Pons (tissue), 1 donor: ENCODE measurements at regions not wholly inside any gene's neighbourhood (a gene's known extent, or its start where the extent isn't known, plus 50 kb on each side); places are given as distances from the start of the nearest gene placed in this dataset.
A peak's percentile ranks its signal among the peaks of the same experiment; 100 is the strongest.
"Not testable (repeated sequence)": the region's sequence is repeated elsewhere in the genome, so short reads cannot be mapped to it uniquely, and the experiment has no call there.

Experiments
- DNase-seq: peaks from one replicate; pipeline ENCODE4 v3.0.0-alpha.2; 2016; ENCODE audit warnings: low spot score

DNA sequence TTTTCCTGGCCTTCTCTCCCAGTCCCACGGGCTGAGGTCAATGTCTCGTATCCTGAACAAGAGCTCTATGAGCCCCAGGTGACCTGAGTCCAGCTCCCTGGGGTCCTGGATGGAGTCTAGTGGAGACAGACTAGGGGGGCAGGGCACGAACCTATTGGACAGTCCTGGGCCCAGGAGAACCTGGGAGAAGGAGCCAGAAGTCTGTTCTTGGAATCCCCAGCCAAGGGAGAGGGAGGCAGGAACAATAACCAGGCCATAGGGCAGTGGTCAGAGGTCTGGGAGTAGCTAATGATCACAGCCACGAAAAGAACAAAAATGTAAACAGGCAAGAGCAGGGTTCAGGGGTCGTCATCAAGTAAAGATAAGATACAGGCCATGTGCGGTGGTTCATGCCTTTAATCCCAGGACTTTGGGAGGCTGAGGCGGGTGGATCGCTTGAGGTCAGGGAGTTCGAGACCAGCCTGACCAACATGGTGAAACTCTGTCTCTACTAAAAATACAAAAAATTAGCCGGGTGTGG, 60.8 kb downstream of the COPRS start:
- no peak for DNase-seq

DNA sequence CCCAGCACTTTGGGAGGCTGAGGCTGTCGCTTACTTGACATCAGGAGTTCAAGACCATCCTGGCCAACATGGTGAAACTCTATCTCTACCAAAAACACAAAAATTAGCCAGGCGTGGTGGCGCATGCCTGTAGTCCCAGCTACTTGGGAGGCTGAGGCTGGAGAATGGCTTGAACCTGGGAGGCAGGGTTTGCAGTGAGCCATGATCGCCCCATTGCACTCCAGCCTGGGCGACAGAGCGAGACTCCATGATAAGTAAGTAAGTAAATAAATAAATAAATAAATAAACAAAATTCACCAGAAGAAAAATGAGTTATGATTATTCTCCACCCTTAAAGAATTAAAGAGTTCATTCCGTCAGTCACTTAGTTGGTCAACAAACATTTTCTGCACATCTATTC, 63.1 kb downstream of the COPRS start:
- not testable (repeated sequence) for DNase-seq

DNA sequence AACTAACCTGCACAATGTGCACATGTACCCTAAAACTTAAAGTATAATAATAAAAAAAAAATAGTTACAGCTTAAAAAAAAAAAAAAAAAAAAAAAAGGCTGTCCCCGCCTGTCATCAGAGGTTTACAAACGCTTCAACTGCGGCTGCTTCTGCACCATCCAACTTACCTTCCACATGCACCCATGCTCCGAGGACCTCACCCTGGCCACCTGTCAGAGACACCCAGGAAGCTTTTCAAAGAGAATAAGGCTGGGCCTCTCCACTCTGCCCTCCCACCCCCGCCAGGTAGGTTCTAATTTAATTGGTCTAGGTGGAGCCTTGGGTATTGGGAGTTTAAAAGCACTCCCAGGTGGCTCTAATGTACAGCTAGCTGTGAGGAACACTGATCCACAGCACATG, 64.9 kb downstream of the COPRS start:
- DNase-seq: no peak

DNA sequence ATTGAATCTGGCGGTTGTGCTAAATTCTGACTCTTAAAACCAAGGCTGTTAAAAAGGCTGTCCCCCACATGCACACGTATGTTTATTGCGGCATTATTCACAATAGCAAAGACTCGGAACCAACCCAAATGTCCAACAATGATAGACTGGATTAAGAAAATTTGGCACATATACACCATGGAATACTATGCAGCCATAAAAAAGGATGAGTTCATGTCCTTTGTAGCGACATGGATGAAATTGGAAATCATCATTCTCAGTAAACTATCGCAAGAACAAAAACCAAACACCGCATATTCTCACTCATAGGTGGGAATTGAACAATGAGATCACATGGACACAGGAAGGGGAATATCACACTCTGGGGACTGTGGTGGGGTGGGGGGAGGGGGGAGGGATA, 65.4 kb downstream of the COPRS start:
- not testable (repeated sequence) for DNase-seq

DNA sequence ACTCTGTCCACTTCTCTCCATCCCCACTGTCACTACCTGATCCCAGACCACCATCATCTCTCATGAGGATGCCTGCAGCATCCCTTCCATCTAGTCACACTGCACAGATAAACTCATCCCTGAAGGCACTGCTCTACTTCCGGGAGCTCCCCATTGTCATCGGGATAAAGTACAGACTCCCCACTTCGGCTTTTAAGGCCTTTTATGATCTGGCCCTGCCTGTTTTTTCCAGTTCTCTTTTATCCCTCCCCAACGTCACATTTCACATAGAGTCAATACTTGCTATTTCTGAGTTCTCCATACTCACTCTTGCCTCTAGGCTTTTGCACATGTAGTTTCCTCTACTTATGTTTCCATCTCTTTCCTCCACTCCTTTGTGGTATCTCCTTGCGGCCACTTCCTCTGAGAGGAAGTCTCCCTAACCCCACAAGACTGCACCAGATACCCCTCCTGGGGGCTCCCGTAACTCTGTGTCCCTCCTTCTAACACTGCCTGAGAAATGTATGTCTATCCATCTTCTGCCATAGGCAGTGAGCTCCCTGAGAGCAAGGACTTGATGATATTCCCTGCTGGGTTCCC, 66.9 kb downstream of the COPRS start:
- DNase-seq: no peak

DNA sequence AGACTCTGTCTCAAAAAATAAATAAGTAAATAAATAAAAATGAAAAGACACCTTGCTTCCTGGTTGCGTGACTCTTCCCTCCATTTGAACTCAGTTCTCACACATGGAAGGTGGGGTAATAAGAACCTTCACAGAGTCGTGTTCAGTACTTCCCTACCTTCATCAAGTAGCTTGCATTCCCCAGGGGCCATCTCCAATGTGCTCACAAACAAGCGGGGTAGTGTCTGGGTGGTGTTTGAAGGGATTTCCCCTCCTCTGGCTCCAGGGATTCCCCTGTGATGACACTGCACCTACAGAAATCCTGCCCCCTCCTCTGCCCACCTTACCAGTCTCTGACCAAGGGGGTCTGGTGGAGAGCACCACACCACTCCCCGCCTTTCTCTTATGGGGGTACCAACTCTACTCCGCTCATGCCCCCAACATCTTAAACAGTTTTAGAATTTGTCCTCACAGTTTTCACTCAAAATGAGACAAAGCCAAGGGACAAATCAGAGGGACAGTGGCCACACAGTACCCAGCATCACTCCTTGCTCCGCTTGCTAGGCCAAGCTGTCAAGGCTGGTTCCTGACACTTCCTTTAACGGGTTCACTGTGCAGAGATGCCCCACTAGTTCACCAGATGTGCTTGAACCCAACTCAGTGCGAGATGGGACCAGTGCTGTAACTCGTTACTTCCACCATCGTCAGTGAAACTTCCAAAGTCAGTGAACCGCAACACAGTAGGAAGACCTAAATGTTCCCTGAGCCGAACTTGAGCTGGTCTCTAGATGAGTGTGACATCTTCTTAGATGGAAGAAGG, 69.1 kb downstream of the COPRS start:
- no peak for DNase-seq

DNA sequence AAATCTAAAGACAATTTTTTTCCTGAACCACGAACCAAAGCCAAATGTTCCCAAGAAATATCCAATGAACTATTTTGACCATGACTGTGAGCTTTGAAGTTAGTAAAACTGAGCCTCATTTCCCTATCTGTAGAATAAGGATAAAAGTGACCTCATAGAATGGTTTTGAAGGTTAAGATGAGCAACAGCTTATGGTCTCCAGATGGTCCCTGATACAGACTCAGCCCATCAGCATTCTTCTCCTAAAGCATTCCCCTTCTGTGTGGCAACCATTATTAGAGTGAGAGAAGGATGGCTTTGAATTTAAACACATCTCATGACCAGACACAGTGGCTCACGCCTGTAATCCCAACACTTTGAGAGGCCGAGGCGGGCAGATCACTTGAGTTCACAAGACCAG, 70.1 kb downstream of the COPRS start:
- no peak for DNase-seq

DNA sequence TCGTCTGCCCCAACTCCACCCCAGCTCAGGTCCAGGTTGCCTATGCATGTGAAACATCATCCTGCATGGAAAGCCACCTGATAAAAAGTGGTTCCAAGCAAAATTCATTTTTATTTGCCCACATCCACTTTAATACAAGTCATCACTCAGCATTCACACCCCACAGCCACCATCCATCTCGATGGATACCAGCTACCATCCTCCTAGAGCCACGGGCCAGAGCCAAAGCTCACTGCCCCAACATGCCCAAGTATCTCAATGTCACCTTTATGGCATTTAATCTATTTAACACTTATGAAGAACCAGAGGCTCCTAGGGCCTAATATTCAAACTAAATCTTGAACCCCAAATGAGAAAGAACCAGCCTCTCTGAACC, 70.5 kb downstream of the COPRS start:
- no peak for DNase-seq

DNA sequence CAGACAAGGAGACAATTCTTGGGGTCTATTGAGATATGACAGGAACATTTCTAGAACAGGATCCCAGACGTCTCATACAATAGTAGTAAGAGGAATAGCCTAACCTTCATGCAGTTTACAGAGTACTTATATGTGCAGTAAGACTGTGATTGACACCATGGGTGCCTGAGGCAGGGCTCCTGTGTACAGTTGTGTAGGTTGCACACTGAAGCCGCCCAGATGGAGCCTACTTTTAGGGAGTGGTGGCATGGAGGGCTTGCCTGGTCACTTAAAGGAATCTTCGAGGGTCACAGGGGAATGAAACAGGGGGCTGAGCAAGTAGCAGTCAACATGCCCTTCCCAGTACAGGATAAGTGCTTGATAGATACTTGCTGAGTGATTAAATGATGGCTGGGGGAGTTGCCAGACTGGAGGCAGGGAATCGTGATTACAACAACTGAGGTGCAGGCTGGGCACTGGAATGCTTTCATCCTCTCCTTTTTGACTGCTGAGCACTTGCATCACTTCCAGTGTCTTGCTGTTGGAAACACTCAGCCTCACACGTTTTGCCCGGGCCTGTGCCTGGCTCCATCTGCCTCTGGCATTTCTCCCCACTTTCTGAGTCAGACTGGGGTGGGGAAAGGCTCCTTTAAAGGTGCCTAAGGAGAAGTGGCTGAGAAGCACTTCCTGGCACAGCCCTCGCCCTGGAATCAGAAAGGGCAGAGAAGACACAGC, 71.0 kb downstream of the COPRS start:
- DNase-seq: peak; percentile 1

DNA sequence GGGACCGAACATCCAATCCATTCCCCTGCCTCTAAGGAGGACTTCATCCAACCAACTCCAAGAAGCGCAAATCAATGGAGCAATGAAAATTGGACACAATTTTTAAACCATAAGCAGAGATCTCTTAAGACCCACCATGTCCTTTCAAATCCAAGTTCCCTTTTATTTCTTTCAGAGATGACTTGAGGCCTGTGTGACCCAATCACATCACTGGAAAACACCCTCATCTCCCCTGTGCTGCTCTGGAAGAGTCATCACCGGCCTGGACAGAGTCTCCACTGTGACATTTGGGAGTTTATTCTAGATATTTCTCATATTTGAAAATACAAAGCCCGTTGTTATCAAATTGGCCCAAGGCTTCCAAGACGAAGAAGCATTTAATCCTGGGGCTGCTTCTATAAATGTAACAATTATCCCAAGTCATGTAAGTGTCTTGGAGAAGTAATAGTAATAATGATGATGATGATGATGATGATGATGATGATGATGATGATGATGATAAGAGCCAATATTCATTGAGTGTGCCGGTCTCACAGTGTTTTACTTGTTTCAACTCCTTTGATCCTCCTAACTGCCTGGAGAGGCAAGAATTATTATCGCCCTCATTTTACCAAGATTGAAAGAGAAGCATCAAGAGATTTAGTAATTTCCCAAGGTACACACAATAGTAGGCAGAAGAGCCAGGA, 72.1 kb downstream of the COPRS start:
- DNase-seq: no peak

DNA sequence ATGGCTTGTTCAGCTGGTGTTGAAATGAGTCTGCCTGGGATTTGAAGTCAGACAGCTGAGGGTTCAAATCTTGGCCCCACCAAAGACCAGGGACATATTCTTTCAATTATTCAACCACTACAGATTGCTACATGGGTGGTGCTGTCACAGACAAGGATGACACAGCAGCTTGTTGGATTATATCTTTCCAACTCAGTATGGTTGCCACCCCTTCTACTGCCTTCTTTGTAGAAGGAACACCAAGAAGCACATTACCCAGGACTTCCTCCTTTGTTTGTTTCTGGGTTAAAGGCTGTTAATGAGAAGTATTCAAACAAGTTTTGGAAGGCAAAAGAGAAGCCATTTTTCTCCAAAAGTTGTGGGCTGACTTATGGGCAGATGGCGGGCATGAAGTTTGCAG, 78.6 kb downstream of the COPRS start:
- no peak for DNase-seq

DNA sequence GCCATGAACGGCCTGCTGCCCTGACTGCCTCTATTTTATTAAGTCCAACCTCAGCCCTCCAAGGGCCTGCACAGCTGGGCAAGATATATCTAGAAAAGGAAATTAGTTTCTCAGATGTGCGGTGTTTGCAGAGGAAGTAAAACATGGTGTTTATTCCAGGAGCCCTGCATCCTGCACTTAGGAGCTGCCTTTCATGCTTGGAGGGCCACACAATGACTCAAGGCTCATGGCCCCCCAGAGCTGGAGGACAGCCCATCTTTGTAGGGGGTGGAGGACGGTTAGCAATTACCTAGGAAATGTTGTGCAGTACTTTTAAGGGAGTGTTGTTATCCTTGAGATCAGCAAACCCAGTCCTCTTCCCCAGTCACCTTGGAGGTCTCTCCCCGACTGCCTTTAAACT, 80.5 kb downstream of the COPRS start:
- no peak for DNase-seq

DNA sequence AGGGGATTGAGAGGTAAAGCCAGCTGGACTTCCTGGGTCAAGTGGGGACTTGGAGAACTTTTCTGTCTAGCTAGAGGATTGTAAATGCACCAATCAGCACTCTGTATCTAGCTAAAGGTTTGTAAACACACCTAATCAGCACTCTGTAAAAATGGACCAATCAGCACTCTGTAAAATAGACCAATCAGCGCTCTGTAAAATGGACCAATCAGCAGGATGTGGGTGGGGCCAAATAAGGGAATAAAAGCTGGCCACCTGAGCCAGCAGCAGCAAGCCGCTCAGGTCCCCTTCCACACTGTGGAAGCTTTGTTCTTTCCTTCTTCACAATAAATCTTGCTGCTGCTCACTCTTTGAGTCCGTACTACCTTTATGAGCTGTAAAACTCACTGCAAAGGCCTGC, 87.7 kb downstream of the COPRS start:
- DNase-seq: not testable (repeated sequence)

DNA sequence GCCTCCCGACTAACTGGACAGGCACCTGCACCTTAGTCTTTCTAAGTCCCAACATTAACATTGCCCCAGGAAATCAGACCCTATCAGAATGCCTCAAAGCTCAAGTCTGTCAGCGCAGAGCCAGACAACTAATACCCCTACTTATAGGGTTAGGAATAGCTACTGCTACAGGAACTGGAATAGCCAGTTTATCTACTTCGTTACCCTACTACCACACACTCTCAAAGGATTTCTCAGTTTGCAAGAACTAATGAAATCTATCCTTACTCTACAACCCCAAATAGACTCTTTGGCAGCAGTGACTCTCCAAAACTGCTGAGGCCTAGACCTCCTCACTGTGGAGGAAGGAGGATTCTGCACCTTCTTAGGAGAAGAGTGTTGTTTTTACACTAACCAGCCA, 88.5 kb downstream of the COPRS start:
- not testable (repeated sequence) for DNase-seq

DNA sequence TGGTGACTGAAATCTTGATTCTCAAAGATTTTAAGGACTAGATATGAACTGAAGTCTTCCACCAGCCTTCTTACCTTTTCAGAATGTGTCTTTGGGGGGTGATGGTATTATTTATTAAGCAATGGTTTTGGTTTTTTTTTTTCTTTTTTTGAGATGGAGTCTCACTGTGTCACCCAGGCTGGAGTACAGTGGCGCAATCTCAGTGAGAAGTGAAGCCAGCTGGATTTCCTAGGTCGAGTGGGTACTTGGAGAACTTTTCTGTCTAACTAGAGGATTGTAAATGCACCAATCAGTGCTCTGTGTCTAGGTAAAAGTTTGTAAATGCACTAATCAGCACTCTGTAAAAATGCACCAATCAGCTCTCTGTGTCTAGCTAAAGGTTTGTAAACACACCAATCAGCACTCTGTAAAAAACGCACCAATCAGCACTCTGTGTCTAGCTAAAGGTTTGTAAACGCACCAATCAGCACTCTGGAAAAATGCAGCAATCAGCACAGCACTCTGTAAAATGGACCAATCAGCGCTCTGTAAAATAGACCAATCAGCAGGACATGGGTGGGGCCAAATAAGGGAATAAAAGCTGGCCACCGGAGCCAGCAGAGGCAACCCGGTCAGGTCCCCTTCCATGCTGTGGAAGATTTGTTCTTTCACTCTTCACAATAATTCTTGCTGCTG, 97.1 kb downstream of the COPRS start:
- not testable (repeated sequence) for DNase-seq

DNA sequence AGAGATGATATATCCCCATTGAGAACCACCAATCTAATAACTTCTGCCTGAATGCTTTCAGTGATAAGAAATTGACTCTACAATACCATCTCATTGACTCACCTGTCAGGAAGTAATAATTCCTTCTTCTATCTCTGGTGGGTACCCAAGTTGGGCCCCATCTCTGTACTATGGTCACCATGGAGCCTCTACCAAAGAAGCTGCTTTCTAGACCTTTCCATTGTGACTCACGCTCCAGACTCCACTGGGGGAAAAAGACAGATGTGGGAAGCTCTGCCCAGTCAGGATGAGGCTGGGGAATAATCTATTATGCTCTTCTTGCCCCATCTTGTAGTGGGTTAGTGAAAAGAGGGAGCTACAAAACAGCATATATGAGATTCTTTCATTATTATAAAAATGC, 100.4 kb downstream of the COPRS start:
- no peak for DNase-seq

DNA sequence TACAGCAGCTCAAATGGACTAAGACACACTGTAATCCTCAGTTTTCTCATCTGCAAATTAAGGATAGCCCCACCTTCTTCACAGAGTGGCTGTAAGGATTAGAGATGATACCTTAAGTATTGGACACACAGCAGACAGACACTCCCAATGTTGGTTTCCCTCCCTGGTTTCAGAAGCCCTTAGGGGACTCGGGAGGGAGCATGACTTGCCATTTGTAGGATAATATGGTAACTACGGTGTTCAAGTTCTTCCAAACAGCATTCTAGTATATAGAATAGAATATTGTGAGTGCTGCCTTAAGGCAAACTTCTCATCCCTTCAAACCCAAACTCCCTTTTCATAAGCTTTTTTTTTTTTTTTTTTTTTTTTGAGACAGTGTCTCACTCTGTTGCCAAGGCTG, 101.9 kb downstream of the COPRS start:
- DNase-seq: no peak

DNA sequence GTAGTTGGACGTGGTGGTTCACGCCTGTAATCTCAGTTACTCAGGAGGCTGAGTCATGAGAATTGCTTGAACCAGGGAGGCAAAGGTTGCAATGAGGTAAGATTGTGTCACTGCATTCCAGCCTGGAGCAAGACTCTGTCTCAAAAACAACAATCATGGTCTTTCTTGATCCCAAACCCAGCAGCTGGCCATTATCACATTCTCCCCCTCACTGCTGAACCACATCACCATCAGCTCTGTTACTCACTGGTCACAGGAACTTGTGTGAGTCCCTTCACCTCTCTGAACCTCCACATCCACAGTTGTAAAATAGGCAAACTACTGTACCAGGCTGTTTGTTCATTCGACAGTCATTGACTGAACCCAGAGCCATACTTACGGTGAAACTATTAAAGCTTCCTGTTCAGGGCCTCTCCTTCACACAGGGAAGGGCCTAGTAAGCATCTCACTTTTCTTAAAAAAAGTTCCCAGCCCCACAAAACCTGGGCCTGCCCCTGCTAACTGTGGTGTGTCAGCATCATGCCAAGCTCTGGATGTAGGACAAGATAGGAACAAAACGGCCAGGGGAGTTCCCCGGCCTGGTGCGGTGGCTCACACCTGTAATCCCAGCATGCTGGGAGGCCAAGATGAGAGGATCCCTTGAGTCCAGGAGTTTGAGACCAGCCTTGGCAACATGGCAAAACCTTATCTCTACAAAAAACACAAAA, 104.7 kb downstream of the COPRS start:
- DNase-seq: no peak

DNA sequence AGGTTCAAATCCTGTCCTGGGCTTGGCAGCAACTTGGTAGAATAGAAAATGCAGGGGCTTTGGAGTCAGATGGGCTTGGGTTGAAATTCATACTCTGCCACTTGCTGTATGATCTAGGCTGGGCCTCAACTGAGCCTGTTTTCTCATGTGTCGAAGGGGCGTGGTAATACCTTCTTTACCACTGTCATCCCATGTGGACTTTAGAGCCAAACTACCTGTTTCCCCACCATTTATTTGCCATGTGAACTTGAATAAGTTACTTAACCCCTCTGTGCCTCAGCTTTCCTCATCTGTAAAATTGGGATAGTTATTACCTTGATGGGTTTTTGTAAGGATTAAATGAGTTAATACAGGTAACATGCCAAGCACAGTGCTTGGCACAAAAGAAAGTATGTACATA, 106.0 kb downstream of the COPRS start:
- no peak for DNase-seq

DNA sequence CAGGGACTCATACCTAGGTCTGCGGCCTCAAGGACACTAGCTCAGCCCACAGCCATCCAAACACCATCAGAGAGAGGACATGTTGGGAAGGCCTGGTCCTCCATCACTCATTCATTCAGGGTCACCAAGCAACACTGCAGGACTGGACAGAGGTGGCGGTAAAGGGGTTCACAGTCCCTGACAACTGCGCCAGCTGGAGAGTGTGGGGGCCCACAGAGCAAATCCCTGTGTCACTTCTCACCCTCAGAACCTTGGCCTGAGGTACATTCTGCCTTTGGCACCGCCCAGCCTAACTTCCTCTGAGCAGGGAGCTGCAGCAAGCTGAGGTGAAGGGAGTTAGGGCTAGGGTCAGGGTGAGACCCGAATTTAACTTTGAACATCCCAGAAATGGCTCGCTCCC, 106.5 kb downstream of the COPRS start:
- no peak for DNase-seq

DNA sequence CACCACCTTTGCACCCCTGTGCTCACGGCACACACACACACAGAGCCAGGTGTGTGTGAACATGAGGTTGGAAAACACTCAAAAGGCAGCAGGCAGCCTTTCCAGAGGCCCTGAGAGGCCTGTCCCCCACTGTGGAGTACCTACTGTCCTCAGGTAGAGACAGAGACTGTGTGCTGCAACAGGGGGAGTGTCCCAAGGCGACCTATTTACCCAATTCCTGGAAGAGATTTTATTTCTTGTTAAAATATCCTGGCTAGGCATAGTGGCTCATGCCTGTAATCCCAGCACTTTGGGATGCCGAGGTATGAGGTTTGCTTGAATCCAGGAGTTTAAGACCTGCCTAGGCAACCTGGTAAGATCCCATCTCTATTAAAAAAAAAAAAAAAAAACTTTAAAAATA, 108.5 kb downstream of the COPRS start:
- DNase-seq: no peak
